ENCODE measurements at regions not wholly inside any gene's neighbourhood (a gene's known extent, or its start where the extent isn't known, plus 50 kb on each side); places are given as distances from the start of the nearest gene placed in this dataset.
A peak's percentile ranks its signal among the peaks of the same experiment; 100 is the strongest.

- peak; percentile 22 for DNase-seq
Measured at GRCh38 chr15:70440416-70441138, 322.8 kb downstream of the UACA start.

- DNase-seq = peak; percentile 24
Measured at GRCh38 chr15:70439880-70440279, 323.5 kb downstream of the UACA start.

GRCh38 chr15:70439304-70439877 is 324.0 kb downstream of the UACA start:
- peak; percentile 34 for DNase-seq

DNA sequence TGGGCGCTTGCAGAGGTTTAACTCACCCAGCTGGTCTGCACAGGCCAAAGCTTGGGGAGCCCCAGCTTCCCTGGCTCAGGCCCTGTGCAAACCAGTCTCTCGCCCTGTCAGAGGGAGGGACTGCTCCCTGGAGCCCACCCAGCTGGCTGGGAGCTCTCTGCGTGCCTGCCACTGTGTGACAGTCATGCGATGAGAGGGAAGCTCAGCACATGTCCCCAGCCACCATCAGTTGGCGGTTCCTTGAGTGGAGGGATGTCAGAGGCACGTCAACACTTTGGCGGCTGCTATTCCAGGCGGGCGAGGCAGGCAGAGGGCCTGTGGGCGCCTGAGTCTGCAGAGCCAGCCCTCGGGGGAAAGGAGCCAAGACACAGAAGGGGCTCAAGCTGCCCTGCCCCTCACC is 324.6 kb downstream of the UACA start:
- DNase-seq = peak; percentile 35

DNA sequence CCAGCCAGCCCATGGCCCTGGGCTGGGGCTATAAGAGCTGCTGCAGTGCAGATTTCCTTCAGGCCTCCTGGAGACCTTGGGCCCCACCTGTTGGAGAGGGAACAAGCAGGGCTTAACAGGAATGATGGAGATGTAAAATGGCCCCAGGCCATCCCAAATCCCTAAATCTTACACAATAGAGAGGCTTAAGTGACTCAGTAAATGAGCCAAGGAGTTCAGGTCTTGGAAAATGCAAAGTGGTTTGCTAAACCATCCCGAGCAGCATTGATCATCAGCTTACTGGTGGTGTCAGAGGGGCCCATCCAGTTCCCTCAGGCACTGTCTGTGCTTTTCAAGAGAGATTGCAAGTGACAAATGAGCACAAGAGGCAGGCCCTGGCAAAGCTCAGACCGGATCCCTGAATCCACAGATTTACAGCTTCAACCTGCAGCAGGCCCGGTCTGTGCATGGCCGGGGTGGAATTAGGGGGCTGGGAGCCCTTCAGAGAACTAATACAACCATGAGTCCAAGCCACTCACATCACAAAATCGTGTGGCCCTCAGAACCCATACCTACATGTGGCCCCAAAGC is 325.4 kb downstream of the UACA start:
- peak; percentile 21 for DNase-seq

- no peak for DNase-seq
Measured at GRCh38 chr15:70437089-70437488, 326.3 kb downstream of the UACA start.

GRCh38 chr15:70436428-70436827 is 326.9 kb downstream of the UACA start:
- peak; percentile 12 for DNase-seq

DNA sequence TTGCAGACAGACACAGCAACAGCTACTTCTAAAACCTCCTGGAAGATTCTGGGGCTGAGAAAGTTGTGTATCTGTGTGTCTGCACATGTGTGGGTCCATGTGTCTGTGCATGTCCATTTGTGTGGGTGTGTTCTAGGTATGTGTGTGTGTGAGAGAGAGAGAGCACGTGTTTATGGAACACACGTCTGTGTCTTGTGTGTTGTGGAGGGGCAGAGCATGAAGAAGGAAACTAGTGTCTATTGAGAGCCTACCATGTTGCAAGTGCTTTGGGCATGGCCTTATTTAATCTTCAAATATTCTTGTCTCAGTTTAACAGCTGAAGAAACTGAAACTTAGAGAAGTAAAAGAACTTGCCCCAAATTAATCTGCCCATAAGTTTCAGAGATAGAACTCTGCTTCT is 327.5 kb downstream of the UACA start:
- peak; percentile 20 for DNase-seq

DNA sequence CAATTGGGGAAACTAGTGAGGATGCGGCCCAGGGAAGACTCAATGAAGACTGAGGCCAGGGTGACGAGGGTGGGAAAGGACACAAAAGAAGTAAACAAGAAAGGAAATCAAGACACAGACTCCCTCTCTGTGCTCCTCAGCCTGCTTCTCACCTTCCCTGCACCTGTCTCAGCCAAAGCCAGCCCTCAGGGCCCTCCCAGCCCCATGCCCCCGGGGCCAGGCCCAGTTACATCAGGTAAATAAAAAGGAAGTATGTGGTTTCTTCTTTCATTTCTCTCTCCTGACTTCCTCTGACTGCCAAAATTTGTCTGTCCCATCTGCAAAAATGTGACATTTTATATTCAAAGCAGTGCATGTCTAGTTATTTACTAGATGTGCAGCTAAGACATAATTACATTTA is 328.0 kb downstream of the UACA start:
- DNase-seq = peak; percentile 31

DNA sequence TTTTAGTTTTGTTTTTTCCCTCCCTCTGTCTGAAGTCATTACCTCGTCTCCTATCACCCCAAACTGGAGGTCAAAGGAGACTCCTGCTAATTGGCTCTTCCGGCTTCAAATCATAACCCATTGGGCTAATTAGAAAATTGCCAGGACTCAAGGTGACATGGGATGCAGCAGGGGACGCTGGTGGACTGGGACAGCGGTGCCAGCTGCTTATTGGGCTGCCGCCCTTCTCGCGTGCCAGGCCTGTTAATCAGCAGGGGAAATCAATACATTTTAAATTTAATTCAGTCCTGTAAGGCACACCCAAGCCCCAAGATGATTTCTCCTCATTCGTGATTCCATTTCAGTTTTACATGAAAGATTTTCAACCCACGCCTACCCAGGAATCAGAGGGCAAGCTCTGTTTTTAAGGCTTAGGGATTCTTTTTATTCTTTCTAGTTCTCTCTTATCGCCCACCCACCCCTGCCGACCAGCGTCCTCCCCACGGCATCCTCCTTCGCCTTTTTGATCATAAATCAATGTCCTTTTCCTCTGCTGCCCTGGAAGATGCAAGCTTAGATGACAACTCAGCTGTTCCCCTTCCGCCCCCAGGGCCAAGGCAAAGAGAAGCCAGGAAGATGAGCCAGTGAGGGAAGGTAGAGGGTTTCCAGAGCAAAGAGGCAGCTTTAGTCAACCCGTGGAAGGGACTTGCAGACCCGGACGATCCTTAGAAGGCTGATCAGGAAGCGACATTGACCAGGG is 329.6 kb downstream of the UACA start:
- peak; percentile 22 for DNase-seq

- peak; percentile 11 for DNase-seq
Measured at GRCh38 chr15:70432924-70433495, 330.3 kb downstream of the UACA start.

DNA sequence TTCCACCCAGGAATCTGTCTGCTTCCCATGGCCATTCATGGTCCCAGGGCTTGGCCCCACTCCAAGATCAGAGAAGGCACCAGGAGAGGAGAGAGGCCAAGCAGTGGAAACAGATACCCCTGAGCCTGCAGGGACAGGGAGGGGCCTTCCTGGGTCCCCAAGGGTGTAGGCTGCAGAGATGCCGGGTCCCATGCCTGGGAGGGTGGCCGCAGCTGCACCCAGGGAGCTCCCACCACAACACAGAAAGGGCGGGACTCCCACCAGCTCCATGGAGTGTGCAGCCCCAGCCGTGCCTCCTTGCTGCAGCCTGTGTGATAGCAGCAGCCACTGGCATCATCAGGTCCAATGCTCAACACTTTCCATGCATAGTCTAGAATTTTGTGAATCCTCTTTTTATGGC is 331.5 kb downstream of the UACA start:
- no peak for DNase-seq

GRCh38 chr15:70430069-70430468 is 332.4 kb upstream of the TLE3 start:
- DNase-seq = no peak

- no peak for DNase-seq
Measured at GRCh38 chr15:70429056-70429722, 331.5 kb upstream of the TLE3 start.

DNA sequence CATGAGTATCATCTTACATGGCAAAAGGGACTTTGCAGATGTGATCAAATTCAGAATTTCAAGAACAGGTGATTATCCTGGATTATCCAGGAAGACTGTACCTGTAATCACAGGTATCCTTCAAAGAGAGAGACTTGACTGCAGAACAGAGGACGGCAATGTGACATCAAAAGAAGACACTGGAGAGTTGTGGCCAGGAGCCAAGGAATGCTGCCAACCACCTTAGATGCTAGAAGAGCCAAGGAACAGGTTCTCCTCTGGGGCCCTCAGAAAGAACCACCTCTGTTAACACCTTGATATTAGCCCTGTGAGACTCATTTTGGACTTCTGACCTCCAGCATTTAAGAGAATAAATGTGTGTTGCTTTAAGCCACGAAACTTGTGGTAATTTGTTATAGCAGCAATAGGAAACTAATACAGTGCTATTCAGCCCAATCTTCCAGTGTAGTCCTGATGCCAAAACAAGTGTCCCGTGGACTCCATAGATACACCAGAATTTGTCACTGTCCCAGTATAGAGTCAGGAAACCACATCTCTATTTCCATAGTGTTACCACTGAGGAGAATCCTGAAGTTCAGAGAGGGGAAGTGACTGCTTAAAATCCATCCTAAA is 330.6 kb upstream of the TLE3 start:
- DNase-seq = no peak

- no peak for DNase-seq
Measured at GRCh38 chr15:70427167-70428120, 329.7 kb upstream of the TLE3 start.

DNA sequence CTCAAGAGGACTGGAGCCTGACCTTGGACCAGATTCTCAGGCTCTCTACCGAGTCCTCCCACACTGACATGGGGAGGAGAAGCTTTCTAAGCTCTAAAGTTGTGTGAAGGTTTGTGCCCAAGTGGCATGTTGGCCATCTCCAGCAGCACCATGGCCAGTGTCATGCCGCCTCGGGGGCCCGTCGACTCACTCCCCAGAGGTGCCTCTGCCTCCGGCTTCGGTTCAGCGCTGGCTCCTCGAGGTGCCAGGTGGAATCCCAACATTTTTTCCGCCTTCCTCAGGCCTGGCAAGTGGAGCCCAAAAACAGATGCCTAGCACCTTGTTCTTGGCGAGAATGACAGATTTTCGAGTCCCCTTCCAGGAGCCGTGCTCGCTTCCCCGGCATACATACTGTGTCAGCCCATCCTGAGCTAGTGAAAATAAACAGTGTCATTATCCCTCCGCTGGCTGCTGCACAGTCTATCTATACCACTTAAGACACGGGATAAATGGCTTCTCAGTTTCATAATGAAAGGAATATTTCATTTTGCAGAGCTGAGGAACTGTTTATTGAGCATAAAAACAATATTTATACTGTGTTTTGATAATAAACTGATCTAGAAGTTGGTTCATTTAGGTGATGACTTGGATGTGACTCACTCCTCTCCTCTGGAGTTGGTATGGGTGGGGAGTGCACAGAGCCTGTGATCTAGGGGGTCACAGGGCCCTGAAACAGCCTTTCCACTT is 328.5 kb upstream of the TLE3 start:
- DNase-seq = no peak

- no peak for DNase-seq
Measured at GRCh38 chr15:70424937-70425411, 327.3 kb upstream of the TLE3 start.

- DNase-seq = no peak
Measured at GRCh38 chr15:70423267-70423666, 325.6 kb upstream of the TLE3 start.

DNA sequence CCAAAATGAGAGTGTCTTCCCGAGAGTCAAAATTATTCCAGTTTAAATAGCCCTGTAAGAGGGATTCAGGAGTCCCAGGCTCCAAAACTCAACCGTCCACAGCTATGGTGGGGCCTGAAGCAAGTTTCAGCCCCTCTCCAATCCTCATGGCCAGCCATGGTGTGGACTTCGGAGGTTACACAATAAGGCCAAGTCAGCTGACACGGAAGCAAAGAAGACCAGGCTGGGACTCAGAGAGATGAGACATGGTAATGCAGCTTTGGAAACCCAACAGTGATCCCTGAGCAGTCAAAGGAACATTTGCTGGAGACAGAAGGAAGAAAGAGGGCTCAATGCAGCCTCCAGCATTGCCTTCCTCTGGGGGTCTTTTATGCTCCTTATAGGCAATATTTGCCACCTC is 324.6 kb upstream of the TLE3 start:
- DNase-seq = no peak

Data from right forelimb (tissue), 1 donor.